NCI-H2171 (cell line): ENCODE measurements at regions not wholly inside any gene's neighbourhood (a gene's known extent, or its start where the extent isn't known, plus 50 kb on each side); places are given as distances from the start of the nearest gene placed in this dataset.
"Not testable (repeated sequence)": the region's sequence is repeated elsewhere in the genome, so short reads cannot be mapped to it uniquely, and the experiment has no call there.

ENCODE experiments used
- DNase-seq: peaks from one replicate; lab custom pipeline; 2025; lab: John Stamatoyannopoulos, UW

DNA sequence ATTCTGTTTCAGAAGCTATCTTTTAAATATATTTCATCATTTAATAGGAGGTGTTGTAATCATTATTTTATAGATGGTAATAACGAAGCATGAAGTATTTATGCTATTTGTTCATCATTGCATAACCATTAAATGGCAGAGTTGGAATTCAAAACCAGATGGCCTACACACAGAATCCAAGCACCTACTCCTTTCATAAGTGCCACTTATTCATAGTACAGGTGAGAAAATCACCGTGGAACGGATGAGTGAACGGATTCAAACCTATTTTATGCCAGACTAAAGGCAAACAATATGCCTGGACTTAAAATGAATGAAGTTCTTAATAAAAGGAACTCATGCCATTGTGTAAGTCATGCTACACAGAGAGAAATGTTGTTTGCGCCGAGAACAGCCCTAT is 397.9 kb upstream of the ADGRB3 start:
- DNase-seq: no peak

DNA sequence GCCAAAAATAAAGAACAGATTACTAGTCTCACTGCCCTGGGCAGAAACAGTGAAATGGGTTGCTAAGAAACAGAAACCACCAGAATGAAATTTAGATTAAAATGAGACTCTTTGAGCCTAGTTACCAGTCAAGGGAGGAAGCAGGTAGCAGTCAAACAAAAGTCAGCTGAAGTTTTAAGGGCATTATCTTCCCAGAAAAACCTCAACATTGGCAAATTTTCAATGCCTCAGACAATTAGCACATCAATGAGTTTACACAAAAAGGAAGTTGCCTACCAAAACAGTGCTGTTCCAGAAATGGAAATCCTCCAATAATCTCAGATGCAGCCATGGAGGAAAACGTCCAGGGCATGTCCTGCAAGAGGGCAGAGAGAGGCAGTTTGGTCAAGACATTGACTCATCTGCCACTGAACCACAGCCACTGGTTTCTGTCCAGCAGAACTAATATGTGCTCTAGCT is 399.7 kb upstream of the ADGRB3 start:
- no peak for DNase-seq

DNA sequence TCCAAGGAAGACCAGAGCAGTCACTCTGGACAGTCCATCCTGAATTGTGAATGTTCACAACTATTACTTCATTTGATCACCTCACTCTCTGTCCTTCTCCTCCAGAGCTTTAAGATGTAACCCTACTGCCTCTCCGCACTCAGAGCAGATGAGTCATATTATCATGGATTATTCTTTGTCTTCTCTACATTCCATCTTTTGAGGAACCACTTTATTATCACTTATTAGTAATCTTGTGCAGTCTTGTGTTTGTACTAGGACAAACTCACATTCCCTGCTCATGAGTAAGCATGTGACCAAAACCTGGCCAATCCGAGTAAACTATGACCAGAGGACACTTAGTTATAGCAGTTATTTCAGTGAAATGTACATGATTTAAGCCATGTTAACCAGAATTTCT is 401.5 kb upstream of the ADGRB3 start:
- DNase-seq: no peak

DNA sequence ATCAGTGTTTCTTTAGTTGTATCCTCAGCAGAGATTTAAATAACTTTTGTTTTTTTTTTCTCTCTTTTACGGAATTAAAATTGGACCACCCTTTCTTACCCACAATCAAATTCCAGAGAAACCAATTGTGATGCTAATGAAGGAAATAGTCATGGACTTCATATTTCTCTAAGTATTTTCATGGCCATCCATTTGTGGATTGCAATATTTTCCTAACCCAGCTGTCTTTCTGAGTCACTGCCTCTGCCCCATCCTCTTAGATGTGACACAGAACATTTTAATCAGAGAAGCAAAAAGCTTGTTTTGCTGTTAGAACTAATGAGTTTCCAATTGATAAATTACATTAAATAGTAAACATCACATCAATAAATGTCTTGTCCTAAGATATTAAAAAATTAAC is 405.5 kb upstream of the ADGRB3 start:
- DNase-seq: no peak

DNA sequence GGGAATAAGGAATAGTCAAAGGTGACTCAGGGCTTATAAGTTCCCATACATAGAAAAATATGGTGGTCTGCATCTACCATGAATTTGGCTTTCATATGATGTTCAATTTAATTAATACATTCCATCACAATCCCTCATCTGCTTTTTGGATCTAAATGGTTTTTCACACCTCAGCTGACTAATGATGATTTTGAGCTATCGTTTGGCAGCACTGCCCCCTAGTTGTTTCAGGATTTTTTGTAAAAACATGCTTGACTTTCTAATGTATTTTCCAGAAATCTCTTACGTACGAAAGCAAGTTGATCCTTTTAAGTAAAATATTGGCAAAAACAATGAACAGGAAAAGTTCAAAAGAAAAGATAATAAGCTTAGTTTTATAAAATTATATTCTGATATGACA is 408.6 kb upstream of the ADGRB3 start:
- DNase-seq: no peak

DNA sequence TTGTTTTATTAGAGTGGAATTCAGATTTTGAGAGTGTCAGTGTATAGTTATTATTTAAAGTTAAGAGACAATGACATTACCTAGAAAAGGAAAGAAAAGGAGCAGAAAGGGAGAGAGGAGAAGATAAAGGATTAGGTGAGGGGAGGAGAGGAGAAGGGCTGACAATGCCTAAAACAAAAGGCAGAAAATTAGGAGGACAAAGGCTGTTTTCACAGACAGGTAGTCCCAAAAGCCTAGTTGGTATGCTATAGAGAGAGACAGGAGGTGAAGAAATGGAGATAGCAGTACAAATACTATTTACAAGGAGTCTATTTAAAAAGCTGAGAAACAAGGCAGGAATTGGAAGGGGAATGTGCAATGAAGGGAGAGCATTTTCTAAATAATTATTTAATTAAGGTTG is 409.4 kb upstream of the ADGRB3 start:
- DNase-seq: no peak

DNA sequence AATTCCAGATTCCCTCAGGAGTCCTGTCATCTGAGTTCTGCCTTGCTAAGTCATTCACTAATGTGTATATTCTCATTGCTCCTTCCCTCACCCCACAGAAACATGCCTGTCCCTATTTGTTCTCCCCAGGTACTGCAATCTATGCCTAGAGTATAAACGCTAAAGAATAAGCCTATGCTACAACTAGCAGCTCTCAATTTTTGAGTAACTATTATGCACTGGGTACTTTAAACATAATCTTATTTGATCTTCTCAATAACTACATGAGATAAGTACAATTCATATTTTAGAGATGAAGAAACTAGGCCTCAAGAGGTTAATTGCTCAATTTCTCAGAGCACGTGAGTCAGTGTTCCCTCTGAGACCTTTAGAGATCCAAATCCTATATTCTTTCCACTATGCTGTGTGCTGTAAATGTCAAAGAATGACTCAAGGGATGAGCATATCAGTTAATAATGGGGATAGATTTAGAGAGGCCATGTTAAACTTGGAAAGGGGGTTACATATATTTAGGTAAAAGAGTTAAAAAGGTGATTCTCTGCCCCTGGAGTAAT is 423.8 kb upstream of the ADGRB3 start:
- DNase-seq: no peak

DNA sequence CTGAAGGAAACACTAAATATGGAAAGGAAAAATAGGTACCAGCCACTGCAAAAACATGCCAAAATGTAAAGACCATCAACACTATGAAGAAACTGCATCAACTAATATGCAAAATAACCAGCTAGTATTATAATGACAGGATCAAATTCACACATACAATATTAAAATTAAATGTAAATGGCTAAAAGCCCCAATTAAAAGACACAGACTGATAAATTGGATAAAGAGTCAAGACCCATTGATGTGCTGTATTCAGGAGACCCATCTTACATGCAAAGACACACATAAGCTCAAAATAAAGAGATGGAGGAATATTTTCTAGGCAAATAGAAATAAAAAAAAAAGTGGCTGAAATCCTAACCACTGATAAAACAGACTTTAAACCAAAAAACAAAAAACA is 427.5 kb upstream of the ADGRB3 start:
- not testable (repeated sequence) for DNase-seq

DNA sequence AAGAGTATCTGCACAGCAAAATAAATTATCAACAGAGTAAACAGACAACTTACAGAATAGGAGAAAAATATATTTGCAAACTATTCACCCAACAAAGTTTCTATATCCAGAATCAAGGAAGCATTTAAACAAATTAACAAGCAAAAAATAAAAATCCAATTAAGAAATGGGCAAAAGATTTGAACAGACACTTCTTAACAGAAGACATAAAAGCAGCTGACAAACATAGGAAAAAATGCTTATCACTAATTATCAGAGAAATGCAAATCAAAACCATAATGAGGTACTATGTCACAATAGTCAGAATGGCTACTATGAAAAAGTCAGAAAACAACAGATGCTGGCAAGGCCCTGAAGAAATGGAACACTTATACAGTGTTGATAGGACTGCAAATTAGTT is 434.2 kb upstream of the ADGRB3 start:
- no peak for DNase-seq

DNA sequence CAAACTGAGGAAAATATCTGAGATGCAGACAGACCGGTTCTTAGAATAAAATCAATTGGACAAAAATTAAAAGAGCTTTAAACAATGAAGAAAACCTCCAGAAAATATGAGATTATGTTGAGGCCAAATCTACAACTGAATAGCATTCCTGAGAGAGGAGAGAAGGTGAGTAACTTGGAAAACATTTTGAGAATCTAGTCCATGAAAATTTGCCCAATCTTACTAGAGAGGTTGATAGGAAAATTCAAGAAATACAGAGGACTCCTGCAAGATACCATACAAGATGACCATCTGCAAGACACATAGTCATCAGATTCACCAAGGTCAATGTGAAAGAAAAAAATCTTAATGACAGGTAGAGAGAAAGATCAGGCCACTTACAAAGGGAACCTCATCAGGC is 437.7 kb upstream of the ADGRB3 start:
- no peak for DNase-seq

DNA sequence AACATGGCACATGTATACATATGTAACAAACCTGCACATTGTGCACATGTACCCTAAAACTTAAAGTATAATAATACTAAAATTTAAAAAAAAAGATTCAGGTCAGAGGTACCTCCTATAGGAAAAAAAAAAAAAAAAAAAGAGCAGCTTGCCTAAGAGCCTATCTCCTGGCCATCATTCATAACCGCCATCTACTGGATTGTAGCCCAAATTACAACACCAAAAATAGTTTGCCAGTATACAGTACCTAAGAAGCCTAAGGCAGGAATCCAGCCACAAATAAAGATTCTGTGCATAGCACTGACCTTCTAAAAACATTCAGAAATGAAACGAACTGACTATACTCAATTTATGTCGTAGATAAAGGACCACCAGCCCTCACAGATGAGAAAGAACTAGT is 438.4 kb upstream of the ADGRB3 start:
- no peak for DNase-seq

DNA sequence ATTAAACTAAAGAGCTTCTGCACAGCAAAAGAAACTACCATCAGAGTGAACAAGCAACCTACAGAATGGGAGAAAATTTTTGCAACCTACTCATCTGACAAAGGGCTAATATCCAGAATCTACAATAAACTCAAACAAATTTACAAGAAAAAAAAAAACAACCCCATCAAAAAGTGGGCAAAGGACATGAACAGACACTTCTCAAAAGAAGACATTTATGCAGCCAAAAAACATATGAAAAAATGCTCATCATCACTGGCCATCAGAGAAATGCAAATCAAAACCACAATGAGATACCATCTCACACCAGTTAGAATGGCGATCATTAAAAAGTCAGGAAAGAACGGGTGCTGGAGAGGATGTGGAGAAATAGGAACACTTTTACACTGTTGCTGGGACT is 439.3 kb upstream of the ADGRB3 start:
- DNase-seq: not testable (repeated sequence)

DNA sequence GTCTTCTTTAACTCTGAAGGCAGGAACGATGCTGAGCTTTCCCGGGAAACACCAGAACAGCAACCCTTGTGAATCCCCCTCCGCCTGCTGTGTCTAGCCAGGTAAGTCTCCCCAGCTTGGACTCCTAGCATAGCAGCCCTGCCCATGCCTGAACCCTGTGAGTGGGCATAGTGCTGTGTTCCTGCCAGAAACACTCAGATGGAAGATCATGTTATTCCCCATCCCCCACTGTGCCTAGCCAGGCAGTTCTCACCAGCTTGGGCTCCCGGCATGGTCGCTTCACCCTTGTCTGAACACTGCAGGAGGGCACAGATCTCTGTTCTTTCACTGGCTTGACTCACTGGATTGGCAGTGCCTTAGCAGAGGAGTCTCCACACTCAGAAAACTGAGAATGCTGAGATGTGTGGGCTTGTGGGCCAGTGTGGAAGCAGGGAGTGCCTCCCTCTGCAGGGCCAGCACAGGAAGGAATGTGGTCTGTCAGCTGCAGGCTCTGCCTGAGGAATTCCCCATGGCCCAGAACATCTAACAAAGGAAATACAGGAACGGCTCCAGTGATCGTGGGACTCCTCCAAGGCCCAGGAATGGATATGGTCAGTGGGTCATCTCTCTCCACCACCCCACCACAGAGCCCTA is 440.1 kb upstream of the ADGRB3 start:
- DNase-seq: no peak

DNA sequence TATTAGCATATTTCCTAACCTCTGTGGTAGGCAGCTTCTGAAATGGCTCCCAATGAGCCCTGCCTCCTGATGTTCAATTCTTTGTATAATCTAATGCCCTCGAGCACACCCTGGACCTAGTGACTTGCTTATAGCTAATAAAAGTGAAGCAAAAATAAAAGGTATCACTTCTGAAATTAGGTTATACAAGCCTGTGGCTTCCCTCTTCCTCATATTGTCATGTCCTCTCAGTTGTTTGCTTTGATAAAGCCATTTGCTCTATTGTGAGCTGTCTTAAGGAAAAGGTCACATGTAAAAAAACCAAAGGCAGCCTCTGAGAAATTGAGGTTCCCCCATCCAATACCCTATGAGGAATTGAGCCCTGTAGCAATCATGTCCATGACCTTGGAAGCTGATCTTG is 442.1 kb upstream of the ADGRB3 start:
- no peak for DNase-seq

DNA sequence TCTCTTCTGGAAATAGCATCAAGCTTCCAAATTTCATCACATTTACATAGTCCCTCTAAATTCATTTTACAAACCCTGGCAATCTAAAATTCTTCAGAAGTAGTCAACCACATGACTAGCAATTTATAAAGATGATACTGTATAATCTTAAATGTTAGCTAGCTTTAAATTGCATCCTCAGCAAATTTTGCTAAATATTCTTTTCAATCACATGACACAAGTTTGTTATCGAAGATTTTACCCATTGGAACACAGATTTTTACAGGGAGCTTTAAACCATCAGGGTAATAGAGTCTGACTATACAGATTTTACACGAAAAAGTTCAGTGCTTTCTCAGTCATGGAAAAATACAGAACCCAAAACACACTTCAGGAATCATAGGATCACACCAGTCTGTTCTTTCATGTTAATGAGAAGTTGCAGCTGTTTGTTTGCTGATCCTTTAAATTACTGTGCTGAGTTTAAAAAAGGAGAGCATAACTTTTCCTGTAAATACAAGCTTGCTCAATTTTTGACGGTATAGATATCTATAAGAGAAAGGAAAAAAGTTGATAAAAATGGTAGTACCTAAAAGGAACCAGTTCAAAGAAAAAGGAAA is 445.8 kb upstream of the ADGRB3 start:
- DNase-seq: no peak

DNA sequence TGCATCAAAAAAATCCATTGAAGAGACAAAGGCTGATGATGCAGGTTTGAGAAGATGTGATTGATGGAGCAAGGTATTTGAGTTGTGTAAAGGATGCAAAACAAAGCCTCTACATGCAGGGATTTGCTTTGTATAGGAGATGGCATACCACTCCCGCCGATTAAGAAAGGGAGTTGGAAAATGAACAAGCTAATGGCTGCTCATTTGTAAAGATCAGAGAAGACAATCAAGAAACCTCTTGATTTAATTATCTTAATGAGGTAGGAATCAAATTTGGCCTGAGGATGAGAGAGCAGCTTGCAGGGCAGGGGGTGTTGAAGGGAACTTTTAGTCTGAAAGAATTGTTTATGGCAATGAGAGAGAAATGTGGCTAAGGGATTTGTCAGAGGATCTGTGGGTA is 448.2 kb upstream of the ADGRB3 start:
- DNase-seq: no peak

DNA sequence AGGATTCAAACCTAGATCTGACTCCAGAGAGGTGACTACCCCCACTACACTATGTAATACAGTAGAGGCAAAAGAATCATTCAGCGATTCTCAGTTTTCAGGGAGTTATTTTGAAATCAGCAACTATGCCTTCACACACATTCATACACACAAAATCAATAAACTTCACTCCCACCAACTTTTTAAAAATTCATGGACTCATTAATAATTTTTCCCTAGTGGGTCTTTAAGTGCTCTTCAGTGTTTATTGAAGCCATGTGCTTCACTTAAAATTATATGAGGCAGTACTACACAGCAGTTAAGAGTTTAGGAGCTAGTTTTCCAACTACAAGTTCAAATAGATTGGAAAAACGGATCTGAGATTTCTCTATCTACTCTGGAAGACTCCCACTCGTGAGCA is 452.7 kb upstream of the ADGRB3 start:
- DNase-seq: no peak

DNA sequence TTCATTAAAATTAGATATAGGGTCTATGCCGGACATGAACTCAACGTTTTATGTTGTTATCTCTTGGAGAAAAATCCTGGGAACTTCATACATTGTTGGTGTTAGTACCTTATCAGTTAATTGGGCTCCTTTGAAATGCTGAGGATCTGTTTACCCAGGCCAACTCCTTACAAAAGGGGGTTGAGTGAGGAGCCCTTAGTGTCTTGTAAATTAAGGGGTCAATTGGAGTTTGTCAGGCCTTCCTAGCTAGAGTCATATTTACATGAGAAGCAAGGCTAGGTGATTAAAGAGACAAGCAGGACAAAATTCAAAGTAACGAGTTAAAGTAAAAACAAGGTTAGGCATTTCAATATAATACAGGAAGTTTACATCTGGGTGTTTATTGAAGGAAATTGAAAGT is 454.1 kb upstream of the ADGRB3 start:
- DNase-seq: not testable (repeated sequence)

DNA sequence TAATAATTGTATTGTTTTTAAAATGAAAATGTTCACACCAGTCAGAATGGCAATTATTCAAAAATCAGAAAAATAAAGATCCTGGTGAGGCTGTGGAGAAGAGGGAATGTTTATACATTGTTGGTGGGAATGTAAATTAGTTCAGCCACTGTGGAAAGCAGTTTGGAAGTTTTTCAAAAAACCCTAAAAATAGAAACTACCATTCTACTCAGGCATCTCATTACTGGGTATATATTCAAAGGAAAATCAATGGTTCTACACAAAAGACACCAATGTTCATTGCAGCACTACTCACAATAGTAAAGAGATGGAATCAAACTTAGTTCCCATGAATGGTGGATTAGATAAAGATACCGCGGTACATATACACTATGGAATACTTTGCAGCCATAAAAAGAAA is 461.5 kb upstream of the ADGRB3 start:
- DNase-seq: no peak

DNA sequence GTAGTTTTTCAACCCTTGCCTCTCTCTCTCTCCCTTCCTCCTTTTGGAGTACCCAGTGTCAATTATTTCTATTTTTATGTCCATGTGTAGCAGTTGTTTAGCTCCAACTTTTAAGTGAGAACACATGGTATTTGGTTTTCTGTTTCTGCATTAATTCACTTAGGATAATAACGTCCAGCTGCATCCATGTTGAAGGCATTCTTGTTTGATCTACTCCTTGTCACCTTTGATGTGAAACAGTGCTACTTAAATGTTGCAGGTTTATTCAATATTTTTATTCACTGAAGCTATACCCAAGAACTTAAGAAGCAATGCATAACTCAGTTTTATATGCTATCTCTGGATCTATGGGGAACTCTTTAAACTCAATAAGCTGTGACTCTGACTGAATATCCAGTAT is 465.2 kb upstream of the ADGRB3 start:
- no peak for DNase-seq

DNA sequence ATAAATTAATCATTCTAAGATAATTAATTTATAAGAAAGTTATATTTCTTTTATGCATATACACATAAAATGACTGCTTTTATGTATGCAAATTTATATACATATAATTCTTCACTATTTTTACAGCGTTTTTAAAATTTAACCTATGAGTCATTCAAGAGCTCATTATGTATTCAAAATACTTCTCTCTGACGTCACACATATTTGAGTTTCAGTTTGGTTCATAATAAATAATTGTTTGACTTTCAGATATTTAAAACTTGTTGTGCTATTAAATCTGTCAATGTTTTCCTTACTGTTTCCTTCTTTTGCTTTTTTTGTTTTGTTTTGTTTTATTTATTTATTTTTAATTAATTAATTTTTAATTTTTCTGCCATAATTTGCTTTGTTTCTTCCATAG is 467.5 kb upstream of the ADGRB3 start:
- DNase-seq: no peak

DNA sequence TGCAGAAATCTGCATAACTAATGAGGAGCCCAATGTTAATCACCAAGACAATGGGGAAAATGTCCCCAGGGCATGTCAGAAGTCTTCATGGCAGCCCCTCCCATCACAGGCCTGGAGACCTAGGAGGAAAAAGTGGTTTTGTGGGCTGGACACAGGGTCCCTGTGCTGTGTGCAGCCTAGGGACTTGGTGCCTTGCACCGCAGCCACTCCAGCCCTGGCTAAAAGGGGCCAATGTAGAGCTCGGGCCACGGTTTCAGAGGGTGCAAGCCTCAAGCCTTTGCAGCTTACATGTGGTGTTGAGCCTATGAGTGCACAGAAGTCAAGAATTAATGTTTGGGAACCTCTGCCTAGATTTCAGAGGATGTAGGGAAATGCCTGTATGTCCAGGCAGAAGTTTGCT is 474.3 kb upstream of the ADGRB3 start:
- DNase-seq: not testable (repeated sequence)

DNA sequence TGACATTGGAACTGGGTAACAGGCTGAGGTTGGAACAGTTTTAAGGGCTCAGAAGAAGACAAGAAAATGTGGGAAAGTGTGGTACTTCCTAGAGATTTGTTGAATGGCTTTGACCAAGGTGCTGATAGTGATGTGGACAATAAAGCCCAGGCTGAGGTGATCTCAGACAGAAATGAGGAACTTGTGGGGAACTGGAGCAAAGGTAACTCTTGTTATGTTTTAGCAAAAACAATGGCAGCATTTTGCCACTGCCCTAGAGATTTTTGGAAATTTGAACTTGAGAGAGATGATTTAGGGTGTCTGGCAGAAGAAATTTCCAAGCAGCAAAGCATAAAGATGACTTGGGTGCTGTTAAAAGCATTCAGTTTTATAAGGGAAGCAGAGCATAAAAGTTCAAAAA is 474.7 kb upstream of the ADGRB3 start:
- DNase-seq: no peak

DNA sequence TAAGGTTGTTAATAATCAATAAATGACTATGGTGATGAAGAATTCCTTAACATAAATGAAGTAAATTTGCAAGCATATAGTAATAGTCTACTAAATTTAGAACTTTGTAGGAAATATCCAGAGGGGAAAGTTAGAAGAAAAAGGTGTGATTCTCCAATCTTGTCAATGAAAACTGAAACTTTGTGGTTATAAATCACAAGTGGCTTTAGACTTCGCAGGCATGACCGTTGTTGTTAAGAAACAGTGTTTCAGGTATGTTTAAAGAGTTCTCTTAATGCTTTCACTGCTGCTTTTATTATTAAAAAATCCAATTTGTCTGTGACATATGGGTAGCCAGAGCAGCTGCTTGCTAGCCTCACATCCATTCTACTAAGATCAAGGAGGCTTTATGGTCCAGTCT is 475.6 kb upstream of the ADGRB3 start:
- DNase-seq: no peak
